ENCODE measurements at regions not wholly inside any gene's neighbourhood (a gene's known extent, or its start where the extent isn't known, plus 50 kb on each side); places are given as distances from the start of the nearest gene placed in this dataset.

DNA sequence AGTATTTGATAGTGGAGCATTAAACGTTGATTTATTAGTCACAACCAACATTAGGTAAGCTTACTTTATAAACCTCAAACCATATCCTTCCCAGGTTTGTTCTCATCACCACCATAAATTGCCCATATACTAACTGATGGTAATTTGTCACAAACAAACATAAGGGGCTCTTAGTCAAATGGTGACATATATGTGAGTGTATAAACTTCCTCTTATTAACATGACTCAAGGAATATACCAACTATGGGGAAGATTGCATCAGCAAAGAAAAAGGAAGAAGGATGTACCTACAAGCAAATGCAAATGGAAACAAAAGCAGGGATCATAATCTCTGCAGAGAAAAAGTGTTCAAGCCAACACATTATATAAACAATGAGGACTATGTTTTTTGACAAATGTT lies 418.2 kb upstream of the AKR1E2 start:
- Histone ChIP-seq H3K27ac (ENCODE audit: low read depth in 1 of 2, low read length in 2 of 2) (no peak overlapping the region), H3K4me1 (ENCODE audit: control insufficient read depth in 4 of 4, insufficient read depth in 4 of 4, low read length in 3 of 4) (no peaks in the 10 kb centered on the region), H3K9me3 (ENCODE audit: control insufficient read depth in 4 of 4, low read length in 3 of 4) (no peaks in the 10 kb centered on the region), H3K36me3 (ENCODE audit: control insufficient read depth in 4 of 4, insufficient read depth in 3 of 4, low read depth in 1 of 4, low read length in 3 of 4) (no peaks in the 10 kb centered on the region), H3K4me3 (ENCODE audit: low read depth in 1 of 3, low read length in 3 of 3) (no peak overlapping the region), H3K27me3 (ENCODE audit: control insufficient read depth in 4 of 4, insufficient read depth in 4 of 4, low read length in 3 of 4) (no peaks in the 10 kb centered on the region), H3K9ac (ENCODE audit: low read depth in 1 of 2, low read length in 2 of 2) (no peak overlapping the region)
- 65% methylated on average over 1 of the region's 1 CpG for WGBS
- TF ChIP-seq REST (IDR thresholded peaks at IDR 0.05) (no peak), GABPA (IDR thresholded peaks at IDR 0.05 in 1 of 2, conservative IDR thresholded peaks at IDR 0.05 in 1 of 2) (no peak), NR2F2 (IDR thresholded peaks at IDR 0.05) (no peak), RXRA (IDR thresholded peaks at IDR 0.05) (no peak), EGR1 (IDR thresholded peaks at IDR 0.05; ENCODE audit: low read depth in 2 of 2) (no peak), TAF1 (conservative IDR thresholded peaks at IDR 0.05) (no peak), JUND (IDR thresholded peaks at IDR 0.05) (no peak), HNF4A (conservative IDR thresholded peaks at IDR 0.05) (no peak), HNF4G (IDR thresholded peaks at IDR 0.05) (no peak), ATF3 (IDR thresholded peaks at IDR 0.05) (no peak), SP1 (IDR thresholded peaks at IDR 0.05) (no peak), YY1 (IDR thresholded peaks at IDR 0.05) (no peak), MAX (IDR thresholded peaks at IDR 0.05) (no peak), FOXA2 (IDR thresholded peaks at IDR 0.05) (no peak), RAD21 (IDR thresholded peaks at IDR 0.05) (no peak)
- TF ChIP-seq, protein P1, sequence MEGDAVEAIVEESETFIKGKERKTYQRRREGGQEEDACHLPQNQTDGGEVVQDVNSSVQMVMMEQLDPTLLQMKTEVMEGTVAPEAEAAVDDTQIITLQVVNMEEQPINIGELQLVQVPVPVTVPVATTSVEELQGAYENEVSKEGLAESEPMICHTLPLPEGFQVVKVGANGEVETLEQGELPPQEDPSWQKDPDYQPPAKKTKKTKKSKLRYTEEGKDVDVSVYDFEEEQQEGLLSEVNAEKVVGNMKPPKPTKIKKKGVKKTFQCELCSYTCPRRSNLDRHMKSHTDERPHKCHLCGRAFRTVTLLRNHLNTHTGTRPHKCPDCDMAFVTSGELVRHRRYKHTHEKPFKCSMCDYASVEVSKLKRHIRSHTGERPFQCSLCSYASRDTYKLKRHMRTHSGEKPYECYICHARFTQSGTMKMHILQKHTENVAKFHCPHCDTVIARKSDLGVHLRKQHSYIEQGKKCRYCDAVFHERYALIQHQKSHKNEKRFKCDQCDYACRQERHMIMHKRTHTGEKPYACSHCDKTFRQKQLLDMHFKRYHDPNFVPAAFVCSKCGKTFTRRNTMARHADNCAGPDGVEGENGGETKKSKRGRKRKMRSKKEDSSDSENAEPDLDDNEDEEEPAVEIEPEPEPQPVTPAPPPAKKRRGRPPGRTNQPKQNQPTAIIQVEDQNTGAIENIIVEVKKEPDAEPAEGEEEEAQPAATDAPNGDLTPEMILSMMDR (IDR thresholded peaks at IDR 0.05; ENCODE audit: low read depth, low read length, missing input control): no peak
- DNase-seq (ENCODE audit: low spot score): no peak

DNA sequence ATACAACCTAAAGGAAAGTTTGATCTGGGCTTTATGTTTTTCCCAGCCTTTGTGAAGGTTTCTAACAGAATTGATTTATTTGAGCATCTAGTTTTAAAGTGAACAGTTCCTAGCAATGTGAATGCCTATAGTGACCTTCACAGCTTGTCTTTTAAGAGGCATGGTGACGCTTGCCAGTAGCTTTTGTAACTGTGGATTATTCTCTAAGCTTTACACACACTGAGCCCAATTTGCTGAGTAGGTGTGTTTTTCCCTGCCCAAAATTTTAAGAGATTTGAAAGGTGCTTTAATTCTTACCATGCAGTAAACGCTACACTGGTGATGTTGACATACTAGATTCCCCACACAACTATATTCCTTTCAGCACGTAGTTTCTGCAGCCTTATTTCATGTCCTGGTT lies 420.2 kb upstream of the AKR1E2 start:
- no peaks in the 10 kb centered on the region for H3K9me3 ChIP-seq (ENCODE audit: control insufficient read depth in 4 of 4, low read length in 3 of 4)
- H3K4me1 ChIP-seq (ENCODE audit: control insufficient read depth in 4 of 4, insufficient read depth in 4 of 4, low read length in 3 of 4): no peaks in the 10 kb centered on the region
- DNase-seq (ENCODE audit: low spot score): no peak
- no peak overlapping the region for H3K27ac ChIP-seq (ENCODE audit: low read depth in 1 of 2, low read length in 2 of 2)
- no peak overlapping the region for H3K4me3 ChIP-seq (ENCODE audit: low read depth in 1 of 3, low read length in 3 of 3)
- H3K9ac ChIP-seq (ENCODE audit: low read depth in 1 of 2, low read length in 2 of 2): no peak overlapping the region
- no peak for TF ChIP-seq RAD21 (IDR thresholded peaks at IDR 0.05)
- TF ChIP-seq REST (IDR thresholded peaks at IDR 0.05): no peak
- no peak for TF ChIP-seq SP1 (IDR thresholded peaks at IDR 0.05)
- TF ChIP-seq, protein P2, sequence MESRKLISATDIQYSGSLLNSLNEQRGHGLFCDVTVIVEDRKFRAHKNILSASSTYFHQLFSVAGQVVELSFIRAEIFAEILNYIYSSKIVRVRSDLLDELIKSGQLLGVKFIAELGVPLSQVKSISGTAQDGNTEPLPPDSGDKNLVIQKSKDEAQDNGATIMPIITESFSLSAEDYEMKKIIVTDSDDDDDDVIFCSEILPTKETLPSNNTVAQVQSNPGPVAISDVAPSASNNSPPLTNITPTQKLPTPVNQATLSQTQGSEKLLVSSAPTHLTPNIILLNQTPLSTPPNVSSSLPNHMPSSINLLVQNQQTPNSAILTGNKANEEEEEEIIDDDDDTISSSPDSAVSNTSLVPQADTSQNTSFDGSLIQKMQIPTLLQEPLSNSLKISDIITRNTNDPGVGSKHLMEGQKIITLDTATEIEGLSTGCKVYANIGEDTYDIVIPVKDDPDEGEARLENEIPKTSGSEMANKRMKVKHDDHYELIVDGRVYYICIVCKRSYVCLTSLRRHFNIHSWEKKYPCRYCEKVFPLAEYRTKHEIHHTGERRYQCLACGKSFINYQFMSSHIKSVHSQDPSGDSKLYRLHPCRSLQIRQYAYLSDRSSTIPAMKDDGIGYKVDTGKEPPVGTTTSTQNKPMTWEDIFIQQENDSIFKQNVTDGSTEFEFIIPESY (IDR thresholded peaks at IDR 0.05): no peak
- TF ChIP-seq RXRA (IDR thresholded peaks at IDR 0.05): no peak
- no peak for TF ChIP-seq TAF1 (conservative IDR thresholded peaks at IDR 0.05)
- no peaks in the 10 kb centered on the region for H3K27me3 ChIP-seq (ENCODE audit: control insufficient read depth in 4 of 4, insufficient read depth in 4 of 4, low read length in 3 of 4)
- H3K36me3 ChIP-seq (ENCODE audit: control insufficient read depth in 4 of 4, insufficient read depth in 3 of 4, low read depth in 1 of 4, low read length in 3 of 4): no peaks in the 10 kb centered on the region
- 80% methylated on average over 3 of the region's 3 CpGs for WGBS

Measured in liver (tissue), 8 donors.